ENCODE measurements at regions not wholly inside any gene's neighbourhood (a gene's known extent, or its start where the extent isn't known, plus 50 kb on each side); places are given as distances from the start of the nearest gene placed in this dataset.

GRCh38 chr2:4553241-4553640 lies 849.9 kb downstream of the DCDC2C start:
- TF ChIP-seq POLR2A (IDR thresholded peaks at IDR 0.05; ENCODE audit: low read length) (no peak), GATA1 (IDR thresholded peaks at IDR 0.05; ENCODE audit: low read depth, low read length) (no peak)
